ENCODE measurements at regions not wholly inside any gene's neighbourhood (a gene's known extent, or its start where the extent isn't known, plus 50 kb on each side); places are given as distances from the start of the nearest gene placed in this dataset.

DNA sequence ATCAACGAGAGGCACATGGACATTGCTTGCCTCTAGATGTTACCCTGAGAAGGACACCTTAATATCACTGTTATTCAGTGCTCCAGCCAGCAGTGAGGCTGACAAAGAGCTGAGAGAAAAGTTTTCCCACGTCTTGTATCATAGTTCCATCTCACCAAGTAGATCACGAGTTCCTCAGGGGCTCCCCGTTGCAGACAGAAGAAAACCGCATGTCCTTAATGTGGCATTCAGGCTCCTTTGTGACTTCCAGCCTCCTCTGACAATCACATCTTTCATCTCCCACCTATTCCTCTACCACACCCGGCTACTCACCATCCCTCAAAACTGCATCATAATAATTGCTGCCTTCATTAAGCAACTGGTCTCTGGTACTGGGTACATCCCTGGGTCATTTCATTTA, 75.3 kb downstream of the DMRTA2 start:
- Histone ChIP-seq H3K4me2 (ENCODE audit: control insufficient read depth, extremely low read depth, insufficient read depth, low read depth, low read length) (no peak overlapping the region), H3K27me3 (ENCODE audit: control insufficient read depth, extremely low read depth, insufficient read depth, low read length) (no peaks in the 10 kb centered on the region), H3K79me2 (ENCODE audit: control insufficient read depth, insufficient read depth, low read length) (no peaks in the 10 kb centered on the region), H3K4me3 (ENCODE audit: control insufficient read depth in 2 of 3, extremely low read depth in 1 of 3, insufficient read depth in 2 of 3, low read depth in 1 of 3, low read length in 3 of 3) (no peak overlapping the region), H3K9me1 (ENCODE audit: control insufficient read depth, extremely low read depth, insufficient read depth, low read length) (no peaks in the 10 kb centered on the region), H3K9me3 (ENCODE audit: control insufficient read depth, low read depth, low read length) (no peaks in the 10 kb centered on the region), H3K4me1 (ENCODE audit: control insufficient read depth, extremely low read depth, insufficient read depth, low read length) (no peaks in the 10 kb centered on the region), H3K36me3 (ENCODE audit: control insufficient read depth in 2 of 2, extremely low read depth in 1 of 2, insufficient read depth in 2 of 2, low read length in 2 of 2) (no peaks in the 10 kb centered on the region), H3K9ac (ENCODE audit: control insufficient read depth, extremely low read depth, insufficient read depth, low read length) (no peak overlapping the region), H2AFZ (ENCODE audit: control insufficient read depth, low read length) (no peak overlapping the region), H3K27ac (ENCODE audit: control insufficient read depth, insufficient read depth, low read length) (no peak overlapping the region), H4K20me1 (ENCODE audit: control insufficient read depth, extremely low read depth, insufficient read depth, low read length) (no peaks in the 10 kb centered on the region)
- FAIRE-seq (no peak), DNase-seq (ENCODE audit: low read depth, low spot score) (no peak)
- dilution Hi-C loops (cut with MboI; ENCODE audit: extremely low pct_ligation_motif_present, low sequenced_read_pairs): no loop called here
- TF ChIP-seq, protein P1, sequence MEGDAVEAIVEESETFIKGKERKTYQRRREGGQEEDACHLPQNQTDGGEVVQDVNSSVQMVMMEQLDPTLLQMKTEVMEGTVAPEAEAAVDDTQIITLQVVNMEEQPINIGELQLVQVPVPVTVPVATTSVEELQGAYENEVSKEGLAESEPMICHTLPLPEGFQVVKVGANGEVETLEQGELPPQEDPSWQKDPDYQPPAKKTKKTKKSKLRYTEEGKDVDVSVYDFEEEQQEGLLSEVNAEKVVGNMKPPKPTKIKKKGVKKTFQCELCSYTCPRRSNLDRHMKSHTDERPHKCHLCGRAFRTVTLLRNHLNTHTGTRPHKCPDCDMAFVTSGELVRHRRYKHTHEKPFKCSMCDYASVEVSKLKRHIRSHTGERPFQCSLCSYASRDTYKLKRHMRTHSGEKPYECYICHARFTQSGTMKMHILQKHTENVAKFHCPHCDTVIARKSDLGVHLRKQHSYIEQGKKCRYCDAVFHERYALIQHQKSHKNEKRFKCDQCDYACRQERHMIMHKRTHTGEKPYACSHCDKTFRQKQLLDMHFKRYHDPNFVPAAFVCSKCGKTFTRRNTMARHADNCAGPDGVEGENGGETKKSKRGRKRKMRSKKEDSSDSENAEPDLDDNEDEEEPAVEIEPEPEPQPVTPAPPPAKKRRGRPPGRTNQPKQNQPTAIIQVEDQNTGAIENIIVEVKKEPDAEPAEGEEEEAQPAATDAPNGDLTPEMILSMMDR (optimal IDR thresholded peaks at IDR 0.05 in 1 of 3, IDR thresholded peaks at IDR 0.05 in 1 of 3, conservative IDR thresholded peaks at IDR 0.05 in 1 of 3; ENCODE audit: extremely low read depth in 1 of 3, insufficient read depth in 2 of 3, low read length in 3 of 3): no peak
- TF ChIP-seq EZH2 (IDR thresholded peaks at IDR 0.05; ENCODE audit: low read length): no peak

DNA sequence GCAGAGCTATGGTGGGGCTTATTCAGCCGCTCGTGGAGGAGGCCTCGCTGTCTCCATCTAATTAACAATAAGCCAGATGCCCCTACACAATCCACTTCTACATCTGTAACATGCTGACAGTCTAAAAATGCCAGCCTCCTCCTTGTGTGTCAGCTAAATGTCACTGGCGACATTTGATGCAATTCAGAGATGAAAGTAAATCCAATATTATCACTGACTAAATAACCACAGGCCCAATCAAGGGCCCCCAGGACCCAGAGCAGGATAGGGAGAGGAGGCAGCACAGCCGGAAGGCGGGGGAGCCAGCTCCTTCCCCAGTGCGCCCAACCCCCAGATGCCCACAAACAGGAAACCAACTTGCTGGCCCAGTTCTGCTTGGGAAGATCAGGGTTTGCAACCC, 76.6 kb downstream of the DMRTA2 start:
- dilution Hi-C loops (cut with MboI; ENCODE audit: extremely low pct_ligation_motif_present, low sequenced_read_pairs): no loop called here
- H3K9me1 ChIP-seq (ENCODE audit: control insufficient read depth, extremely low read depth, insufficient read depth, low read length): no peaks in the 10 kb centered on the region
- TF ChIP-seq, protein P1 (optimal IDR thresholded peaks at IDR 0.05 in 1 of 3, IDR thresholded peaks at IDR 0.05 in 1 of 3, conservative IDR thresholded peaks at IDR 0.05 in 1 of 3; ENCODE audit: extremely low read depth in 1 of 3, insufficient read depth in 2 of 3, low read length in 3 of 3): no peak
- TF ChIP-seq EZH2 (IDR thresholded peaks at IDR 0.05; ENCODE audit: low read length): no peak
- H3K27me3 ChIP-seq (ENCODE audit: control insufficient read depth, extremely low read depth, insufficient read depth, low read length): no peaks in the 10 kb centered on the region
- H3K4me3 ChIP-seq (ENCODE audit: control insufficient read depth in 2 of 3, extremely low read depth in 1 of 3, insufficient read depth in 2 of 3, low read depth in 1 of 3, low read length in 3 of 3): no peak overlapping the region
- no peak overlapping the region for H3K27ac ChIP-seq (ENCODE audit: control insufficient read depth, insufficient read depth, low read length)
- H3K79me2 ChIP-seq (ENCODE audit: control insufficient read depth, insufficient read depth, low read length): no peaks in the 10 kb centered on the region
- H3K9ac ChIP-seq (ENCODE audit: control insufficient read depth, extremely low read depth, insufficient read depth, low read length): no peak overlapping the region
- no peak overlapping the region for H3K4me2 ChIP-seq (ENCODE audit: control insufficient read depth, extremely low read depth, insufficient read depth, low read depth, low read length)
- no peaks in the 10 kb centered on the region for H3K36me3 ChIP-seq (ENCODE audit: control insufficient read depth in 2 of 2, extremely low read depth in 1 of 2, insufficient read depth in 2 of 2, low read length in 2 of 2)
- H3K9me3 ChIP-seq (ENCODE audit: control insufficient read depth, low read depth, low read length): no peaks in the 10 kb centered on the region
- FAIRE-seq (no peak), DNase-seq (ENCODE audit: low read depth, low spot score) (no peak)
- H2AFZ ChIP-seq (ENCODE audit: control insufficient read depth, low read length): no peak overlapping the region
- no peaks in the 10 kb centered on the region for H3K4me1 ChIP-seq (ENCODE audit: control insufficient read depth, extremely low read depth, insufficient read depth, low read length)
- no peaks in the 10 kb centered on the region for H4K20me1 ChIP-seq (ENCODE audit: control insufficient read depth, extremely low read depth, insufficient read depth, low read length)

All from keratinocyte (primary cell).